ENCODE measurements at regions not wholly inside any gene's neighbourhood (a gene's known extent, or its start where the extent isn't known, plus 50 kb on each side); places are given as distances from the start of the nearest gene placed in this dataset.

GRCh38 chr18:28946471-28946870, 769.5 kb upstream of the CDH2 start (continued):
- no peak for TF ChIP-seq ZNF24 (IDR thresholded peaks at IDR 0.05)

- intact Hi-C loops (cut with micrococcal nuclease; ENCODE audit: unreplicated experiment) (no loop called here), in situ Hi-C loops (cut with MboI) (no loop called here)
- RAD21 ChIA-PET (ENCODE audit: unreplicated experiment) = no interaction called here
- Histone ChIP-seq H4K20me1 (ENCODE audit: control insufficient read depth, insufficient read depth) (no peaks in the 10 kb centered on the region), H3K79me2 (ENCODE audit: control insufficient read depth, insufficient read depth, low read length) (no peaks in the 10 kb centered on the region), H3K9ac (ENCODE audit: control insufficient read depth, insufficient read depth, low read length) (no peak overlapping the region), H3K36me3 (ENCODE audit: control insufficient read depth in 2 of 2, insufficient read depth in 2 of 2, low read length in 1 of 2) (no peaks in the 10 kb centered on the region), H3K4me1 (ENCODE audit: control insufficient read depth, insufficient read depth, low read length) (no peaks in the 10 kb centered on the region), H2AFZ (ENCODE audit: control insufficient read depth, low read depth, low read length) (no peak overlapping the region), H3K4me2 (ENCODE audit: control insufficient read depth, insufficient read depth) (no peak overlapping the region), H3K4me3 (no peak overlapping the region), H3K27me3 (replicated peaks in 1 of 2; ENCODE audit: control insufficient read depth in 2 of 2, insufficient read depth in 2 of 2, low read length in 1 of 2) (no peaks in the 10 kb centered on the region), H3K27ac (ENCODE audit: control insufficient read depth, insufficient read depth) (no peak overlapping the region), H3K9me3 (replicated peaks; ENCODE audit: control insufficient read depth, insufficient read depth, low read length) (no peaks in the 10 kb centered on the region)
- SMC1A ChIA-PET (ENCODE audit: uncharacterized antibody, unreplicated experiment) = no interaction called here
- no TSS peak for BruUV-seq (replicated peaks)
- POLR2A ChIA-PET = no interaction called here
- CTCF ChIA-PET = no interaction called here
- no peak for FAIRE-seq
- no peak for ATAC-seq
- no peak for DNase-seq (ENCODE audit: low read depth, low spot score)
- 13% methylated on average over 2 of the region's 2 CpGs for WGBS (ENCODE audit: insufficient coverage, insufficient replicate concordance, low lambda C conversion rate, missing lambda C conversion rate)
- TF ChIP-seq ZNF592 (IDR thresholded peaks at IDR 0.05) (no peak), LARP7 (IDR thresholded peaks at IDR 0.05) (no peak), ATF3 (IDR thresholded peaks at IDR 0.05; ENCODE audit: borderline replicate concordance, extremely low read depth, low read depth, low read length) (no peak), KDM1A (IDR thresholded peaks at IDR 0.05; ENCODE audit: borderline replicate concordance) (no peak), NFYA (IDR thresholded peaks at IDR 0.05; ENCODE audit: borderline replicate concordance, low read depth, low read length) (no peak), CREM (IDR thresholded peaks at IDR 0.05; ENCODE audit: low read depth) (no peak), IRF4 (IDR thresholded peaks at IDR 0.05; ENCODE audit: low read depth, low read length) (no peak), GATAD2B (conservative IDR thresholded peaks at IDR 0.05; ENCODE audit: low read depth) (no peak), MTA2 (IDR thresholded peaks at IDR 0.05; ENCODE audit: low read depth) (no peak), POLR2AphosphoS2 (IDR thresholded peaks at IDR 0.05; ENCODE audit: low read depth, low read length) (no peak), ZNF622 (IDR thresholded peaks at IDR 0.05) (no peak)
- TF ChIP-seq, protein P1, sequence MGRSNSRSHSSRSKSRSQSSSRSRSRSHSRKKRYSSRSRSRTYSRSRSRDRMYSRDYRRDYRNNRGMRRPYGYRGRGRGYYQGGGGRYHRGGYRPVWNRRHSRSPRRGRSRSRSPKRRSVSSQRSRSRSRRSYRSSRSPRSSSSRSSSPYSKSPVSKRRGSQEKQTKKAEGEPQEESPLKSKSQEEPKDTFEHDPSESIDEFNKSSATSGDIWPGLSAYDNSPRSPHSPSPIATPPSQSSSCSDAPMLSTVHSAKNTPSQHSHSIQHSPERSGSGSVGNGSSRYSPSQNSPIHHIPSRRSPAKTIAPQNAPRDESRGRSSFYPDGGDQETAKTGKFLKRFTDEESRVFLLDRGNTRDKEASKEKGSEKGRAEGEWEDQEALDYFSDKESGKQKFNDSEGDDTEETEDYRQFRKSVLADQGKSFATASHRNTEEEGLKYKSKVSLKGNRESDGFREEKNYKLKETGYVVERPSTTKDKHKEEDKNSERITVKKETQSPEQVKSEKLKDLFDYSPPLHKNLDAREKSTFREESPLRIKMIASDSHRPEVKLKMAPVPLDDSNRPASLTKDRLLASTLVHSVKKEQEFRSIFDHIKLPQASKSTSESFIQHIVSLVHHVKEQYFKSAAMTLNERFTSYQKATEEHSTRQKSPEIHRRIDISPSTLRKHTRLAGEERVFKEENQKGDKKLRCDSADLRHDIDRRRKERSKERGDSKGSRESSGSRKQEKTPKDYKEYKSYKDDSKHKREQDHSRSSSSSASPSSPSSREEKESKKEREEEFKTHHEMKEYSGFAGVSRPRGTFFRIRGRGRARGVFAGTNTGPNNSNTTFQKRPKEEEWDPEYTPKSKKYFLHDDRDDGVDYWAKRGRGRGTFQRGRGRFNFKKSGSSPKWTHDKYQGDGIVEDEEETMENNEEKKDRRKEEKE (IDR thresholded peaks at IDR 0.05) = no peak
These were observed 746.0 kb upstream of the CDH2 start for GRCh38 chr18:28922936-28923335.
